ENCODE measurements at regions not wholly inside any gene's neighbourhood (a gene's known extent, or its start where the extent isn't known, plus 50 kb on each side); places are given as distances from the start of the nearest gene placed in this dataset.

DNA sequence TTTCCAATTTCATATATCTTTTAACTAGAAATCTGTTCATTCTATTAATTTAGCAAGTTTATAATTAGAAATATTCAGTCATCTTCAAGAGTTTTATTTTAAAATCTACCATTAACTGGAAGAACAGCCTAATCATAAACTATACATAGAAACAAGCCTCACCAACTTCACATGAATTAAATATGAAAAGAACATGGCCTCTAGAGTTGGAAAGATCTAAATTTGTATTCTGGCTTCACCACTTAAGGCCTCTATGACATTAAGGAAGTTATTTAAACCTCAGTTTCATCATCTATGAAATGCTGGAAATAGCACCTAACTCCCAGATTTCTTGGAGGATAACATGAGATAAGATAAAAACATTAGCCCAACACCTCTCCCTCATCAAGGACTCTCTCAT lies 51.4 kb upstream of the SCN7A start:
- TF ChIP-seq, protein P1, sequence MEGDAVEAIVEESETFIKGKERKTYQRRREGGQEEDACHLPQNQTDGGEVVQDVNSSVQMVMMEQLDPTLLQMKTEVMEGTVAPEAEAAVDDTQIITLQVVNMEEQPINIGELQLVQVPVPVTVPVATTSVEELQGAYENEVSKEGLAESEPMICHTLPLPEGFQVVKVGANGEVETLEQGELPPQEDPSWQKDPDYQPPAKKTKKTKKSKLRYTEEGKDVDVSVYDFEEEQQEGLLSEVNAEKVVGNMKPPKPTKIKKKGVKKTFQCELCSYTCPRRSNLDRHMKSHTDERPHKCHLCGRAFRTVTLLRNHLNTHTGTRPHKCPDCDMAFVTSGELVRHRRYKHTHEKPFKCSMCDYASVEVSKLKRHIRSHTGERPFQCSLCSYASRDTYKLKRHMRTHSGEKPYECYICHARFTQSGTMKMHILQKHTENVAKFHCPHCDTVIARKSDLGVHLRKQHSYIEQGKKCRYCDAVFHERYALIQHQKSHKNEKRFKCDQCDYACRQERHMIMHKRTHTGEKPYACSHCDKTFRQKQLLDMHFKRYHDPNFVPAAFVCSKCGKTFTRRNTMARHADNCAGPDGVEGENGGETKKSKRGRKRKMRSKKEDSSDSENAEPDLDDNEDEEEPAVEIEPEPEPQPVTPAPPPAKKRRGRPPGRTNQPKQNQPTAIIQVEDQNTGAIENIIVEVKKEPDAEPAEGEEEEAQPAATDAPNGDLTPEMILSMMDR (IDR thresholded peaks at IDR 0.05): no peak
- TF ChIP-seq POLR2A (IDR thresholded peaks at IDR 0.05): no peak
